Gastroesophageal sphincter (tissue), 3 donors: ENCODE measurements at regions not wholly inside any gene's neighbourhood (a gene's known extent, or its start where the extent isn't known, plus 50 kb on each side); places are given as distances from the start of the nearest gene placed in this dataset.

Experiments
- CTCF ChIP-seq, 4 experiments: fragments of 200-600 bp in 2 of 4; fragments of 450-650 bp in 2 of 4; sonication (generic) in 1 of 4; IDR thresholded peaks; one replicate each; pipeline ENCODE4 v1.5.1; 2017 to 2019; ENCODE audit warnings: antibody characterized with exemption in 4 of 4, mild to moderate bottlenecking in 2 of 4, moderate library complexity in 2 of 4
- EP300 ChIP-seq: sonication (generic); formaldehyde crosslinking; IDR thresholded peaks from one replicate; pipeline ENCODE4 v1.6.1; 2017; ENCODE audit warnings: antibody characterized with exemption, mild to moderate bottlenecking
- POLR2A ChIP-seq, 2 donors: fragments of 450-650 bp; IDR thresholded peaks; one replicate each; pipeline ENCODE4 v1.6.1; 2017; ENCODE audit warnings: antibody characterized with exemption in 2 of 2, mild to moderate bottlenecking in 2 of 2, moderate library complexity in 1 of 2
- POLR2AphosphoS5 ChIP-seq: sonication (generic); formaldehyde crosslinking; IDR thresholded peaks from one replicate; pipeline ENCODE4 v1.6.1; 2017; ENCODE audit warnings: antibody characterized with exemption

GRCh38 chr1:213448776-213449175, 397.7 kb downstream of the RPS6KC1 start:
- TF ChIP-seq POLR2A (IDR thresholded peaks at IDR 0.05) (no peak), CTCF (IDR thresholded peaks at IDR 0.05) (no peak), EP300 (no peak), POLR2AphosphoS5 (no peak)
